ENCODE measurements at regions not wholly inside any gene's neighbourhood (a gene's known extent, or its start where the extent isn't known, plus 50 kb on each side); places are given as distances from the start of the nearest gene placed in this dataset.

DNA sequence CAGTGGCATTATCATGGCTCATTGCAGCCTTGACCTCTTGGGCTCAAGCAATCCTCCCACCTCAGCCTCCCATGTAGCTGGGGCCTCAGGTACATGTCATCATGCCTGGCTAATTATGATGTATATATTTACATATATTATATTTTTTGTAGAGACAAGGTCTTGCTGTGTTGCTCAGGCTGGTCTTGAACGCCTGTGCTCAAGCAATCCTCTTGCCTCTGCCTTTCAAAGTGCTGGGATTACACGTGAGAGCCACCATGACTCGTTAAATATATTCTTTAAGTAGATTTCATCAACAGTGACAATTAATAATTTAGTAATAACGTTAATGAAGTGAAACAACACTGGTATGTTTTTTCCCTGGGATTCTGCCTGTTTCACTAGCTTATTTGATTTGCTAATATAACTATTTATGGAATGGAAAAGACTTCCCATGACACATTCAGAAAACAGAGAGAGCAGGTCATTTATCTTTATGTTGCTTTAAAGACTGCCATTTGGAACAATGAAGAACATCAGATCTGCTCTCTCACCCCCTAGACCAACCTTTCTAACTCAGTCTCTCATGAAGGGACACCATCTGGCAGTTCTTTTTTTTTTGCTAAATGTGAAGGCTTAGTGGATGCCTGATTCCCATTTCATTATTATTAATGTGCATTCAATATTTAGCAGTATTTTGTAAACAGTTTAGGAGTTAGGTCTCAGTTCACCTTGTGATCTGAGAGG lies 295.6 kb downstream of the KIF4B start:
- Mint-ChIP-seq H3K36me3 (ENCODE audit: low read depth) (no peaks in the 10 kb centered on the region), H3K4me3 (no peak overlapping the region), H3K27me3 (no peaks in the 10 kb centered on the region), H3K4me1 (no peaks in the 10 kb centered on the region), H3K27ac (no peak overlapping the region), H3K9me3 (no peaks in the 10 kb centered on the region)
- no peak for ATAC-seq (replicated peaks)

- H3K4me1 Mint-ChIP-seq, result no peaks in the 10 kb centered on the region
- no peak for ATAC-seq (replicated peaks)
- no peak overlapping the region for H3K27ac Mint-ChIP-seq
- H3K36me3 Mint-ChIP-seq (ENCODE audit: low read depth), result no peaks in the 10 kb centered on the region
- H3K9me3 Mint-ChIP-seq, result no peaks in the 10 kb centered on the region
- no peaks in the 10 kb centered on the region for H3K27me3 Mint-ChIP-seq
- no peak overlapping the region for H3K4me3 Mint-ChIP-seq
These were observed 298.2 kb downstream of the KIF4B start for GRCh38 chr5:155311721-155312120.

DNA sequence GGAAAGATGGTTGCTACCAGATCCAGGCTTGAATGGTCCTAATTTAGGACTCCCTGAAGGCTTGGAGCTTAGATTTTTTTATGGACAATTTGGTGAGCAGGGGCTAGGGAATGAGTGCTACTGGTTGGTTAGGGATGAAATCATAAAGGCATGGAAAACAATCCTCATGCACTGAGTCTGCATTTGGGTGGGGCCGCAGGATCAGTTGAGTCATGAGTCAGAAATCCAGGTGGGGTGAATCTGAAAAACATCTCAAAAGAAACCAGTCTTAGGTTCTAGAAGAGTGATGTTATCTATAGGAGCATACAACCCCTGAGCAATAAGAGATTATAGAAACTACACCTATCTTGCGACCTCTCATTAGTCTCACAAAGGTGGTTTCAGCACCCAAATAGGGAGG lies 300.0 kb downstream of the KIF4B start:
- no peak for ATAC-seq (replicated peaks)
- no peaks in the 10 kb centered on the region for H3K36me3 Mint-ChIP-seq (ENCODE audit: low read depth)

DNA sequence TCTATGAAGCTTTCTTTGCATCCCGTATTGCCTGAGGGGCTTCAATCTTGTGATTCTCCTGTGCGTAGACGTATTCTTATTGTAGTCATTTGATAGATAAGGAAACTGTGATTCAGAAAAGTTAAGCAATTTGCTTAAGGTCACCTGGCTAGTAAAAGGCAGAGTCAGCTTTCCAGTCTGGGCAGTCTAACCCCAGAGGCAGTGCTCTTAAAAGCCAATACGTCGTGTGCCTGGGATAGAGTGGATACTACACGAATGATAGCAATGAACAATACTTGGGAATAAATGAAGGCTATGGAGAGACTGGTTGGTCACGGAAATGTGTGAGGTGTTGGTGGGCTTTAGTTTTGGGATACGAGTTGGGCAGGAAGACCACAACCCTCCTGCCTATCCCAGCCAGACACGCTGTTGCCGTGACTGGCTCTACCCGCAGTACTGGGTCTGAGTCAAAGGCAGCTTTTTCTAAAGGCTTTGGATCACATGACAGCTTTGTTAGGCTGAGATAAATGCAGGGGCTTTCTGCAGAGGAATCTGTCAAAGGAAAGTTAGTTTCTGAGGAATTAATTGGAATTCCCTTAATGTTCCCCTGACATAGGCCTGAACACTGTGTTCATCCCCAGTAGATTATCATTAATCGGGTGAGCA lies 302.6 kb downstream of the KIF4B start:
- Mint-ChIP-seq H3K9me3 (no peaks in the 10 kb centered on the region), H3K36me3 (ENCODE audit: low read depth) (no peaks in the 10 kb centered on the region), H3K4me1 (no peaks in the 10 kb centered on the region), H3K4me3 (no peak overlapping the region), H3K27ac (no peak overlapping the region), H3K27me3 (no peaks in the 10 kb centered on the region)
- no peak for ATAC-seq (replicated peaks)

More for the DNA sequence above, 300.0 kb downstream of the KIF4B start:
- H3K27me3 Mint-ChIP-seq, result no peaks in the 10 kb centered on the region
- H3K27ac Mint-ChIP-seq, result no peak overlapping the region
- no peak overlapping the region for H3K4me3 Mint-ChIP-seq
- H3K9me3 Mint-ChIP-seq, result no peaks in the 10 kb centered on the region
- H3K4me1 Mint-ChIP-seq, result no peaks in the 10 kb centered on the region

DNA sequence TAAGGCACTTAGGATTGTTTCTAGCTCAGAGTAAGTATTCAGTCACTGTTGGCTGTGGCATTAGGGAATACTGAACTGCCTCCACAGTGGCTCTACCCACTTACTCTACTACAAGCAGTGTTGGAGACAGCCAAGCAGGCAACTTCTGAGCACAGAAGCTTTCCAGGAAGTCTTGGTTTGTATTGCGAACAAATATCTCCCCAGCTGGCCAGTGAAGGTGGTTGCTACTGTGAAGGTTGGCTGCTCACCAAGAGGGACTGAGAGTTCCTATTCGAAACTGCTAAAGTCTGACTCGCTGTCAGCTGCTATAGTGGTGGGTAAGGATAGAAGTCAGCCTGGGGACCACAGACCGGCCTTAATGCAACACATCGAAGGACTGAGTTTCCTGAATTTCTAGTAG lies 319.1 kb downstream of the KIF4B start:
- peaks cover 4% of the 10 kb centered on the region for H3K27me3 Mint-ChIP-seq
- ATAC-seq (replicated peaks), result no peak
- no peak overlapping the region for H3K27ac Mint-ChIP-seq

DNA sequence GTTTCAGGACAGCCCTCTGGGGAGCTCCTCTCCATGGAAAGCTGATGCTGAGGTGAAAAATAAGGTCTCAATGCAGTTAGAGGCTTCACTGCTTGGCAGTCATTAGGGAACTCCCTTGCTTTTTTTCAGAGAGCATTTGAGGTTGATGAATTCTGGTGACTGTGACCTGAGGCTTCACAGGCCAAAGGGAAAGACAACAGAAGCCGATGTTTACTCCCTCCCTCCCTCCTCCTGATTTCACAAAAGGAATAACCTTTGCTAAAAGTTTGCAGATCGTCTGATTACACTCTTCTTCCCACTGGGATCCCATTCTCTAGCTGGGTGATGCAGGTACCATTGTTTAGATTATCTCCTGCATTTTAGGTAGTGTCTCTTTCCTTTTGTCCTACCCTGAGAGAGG lies 329.4 kb downstream of the KIF4B start:
- Mint-ChIP-seq H3K4me3 (no peak overlapping the region), H3K36me3 (ENCODE audit: low read depth) (no peaks in the 10 kb centered on the region), H3K4me1 (no peaks in the 10 kb centered on the region), H3K27me3 (peaks cover 3% of the 10 kb centered on the region), H3K27ac (no peak overlapping the region), H3K9me3 (no peaks in the 10 kb centered on the region)
- no peak for ATAC-seq (replicated peaks)

More for the DNA sequence above, 319.1 kb downstream of the KIF4B start:
- Mint-ChIP-seq H3K36me3 (ENCODE audit: low read depth) (no peaks in the 10 kb centered on the region), H3K9me3 (peaks cover 3% of the 10 kb centered on the region), H3K4me1 (no peaks in the 10 kb centered on the region), H3K4me3 (no peak overlapping the region)

GRCh38 chr5:155343468-155343867 lies 329.9 kb downstream of the KIF4B start:
- Mint-ChIP-seq H3K4me1 (no peaks in the 10 kb centered on the region), H3K27ac (no peak overlapping the region), H3K27me3 (peaks cover 3% of the 10 kb centered on the region), H3K36me3 (ENCODE audit: low read depth) (no peaks in the 10 kb centered on the region), H3K9me3 (peaks cover 3% of the 10 kb centered on the region), H3K4me3 (no peak overlapping the region)
- no peak for ATAC-seq (replicated peaks)

- Mint-ChIP-seq H3K27me3 (peaks cover 3% of the 10 kb centered on the region), H3K27ac (no peak overlapping the region), H3K9me3 (peaks cover 20% of the 10 kb centered on the region), H3K4me3 (no peak overlapping the region), H3K4me1 (no peaks in the 10 kb centered on the region), H3K36me3 (ENCODE audit: low read depth) (no peaks in the 10 kb centered on the region)
- no peak for ATAC-seq (replicated peaks)
These were observed 339.7 kb downstream of the KIF4B start for GRCh38 chr5:155353231-155353630.

DNA sequence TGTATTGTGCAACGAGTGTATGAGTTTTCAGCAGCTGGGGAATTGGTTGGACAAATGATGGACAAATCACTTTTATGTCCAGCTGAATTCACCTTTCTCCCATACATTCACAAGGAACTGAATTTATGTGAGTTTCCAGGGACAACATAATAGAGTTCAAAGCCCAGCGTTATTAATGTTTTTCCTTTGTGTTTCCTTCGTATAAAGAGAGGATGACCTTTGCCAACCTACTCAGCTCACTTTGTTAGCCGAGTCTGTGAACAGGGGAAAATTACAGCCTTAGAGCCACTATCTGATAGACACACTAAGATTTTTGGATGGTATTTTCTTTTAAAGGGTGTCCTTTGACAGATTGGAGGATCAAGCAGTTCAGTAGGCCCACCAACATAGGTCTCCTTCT lies 352.5 kb downstream of the KIF4B start:
- ATAC-seq (replicated peaks), result no peak
- no peaks in the 10 kb centered on the region for H3K4me1 Mint-ChIP-seq
- no peaks in the 10 kb centered on the region for H3K27me3 Mint-ChIP-seq
- H3K4me3 Mint-ChIP-seq, result no peak overlapping the region
- H3K27ac Mint-ChIP-seq, result no peak overlapping the region
- H3K9me3 Mint-ChIP-seq, result peaks cover 4% of the 10 kb centered on the region
- H3K36me3 Mint-ChIP-seq (ENCODE audit: low read depth), result no peaks in the 10 kb centered on the region

GRCh38 chr5:155367841-155368240 lies 354.3 kb downstream of the KIF4B start:
- Mint-ChIP-seq H3K27me3 (no peaks in the 10 kb centered on the region), H3K9me3 (peaks cover 4% of the 10 kb centered on the region), H3K4me1 (no peaks in the 10 kb centered on the region), H3K4me3 (no peak overlapping the region), H3K36me3 (ENCODE audit: low read depth) (no peaks in the 10 kb centered on the region), H3K27ac (no peak overlapping the region)
- ATAC-seq (replicated peaks), result no peak

DNA sequence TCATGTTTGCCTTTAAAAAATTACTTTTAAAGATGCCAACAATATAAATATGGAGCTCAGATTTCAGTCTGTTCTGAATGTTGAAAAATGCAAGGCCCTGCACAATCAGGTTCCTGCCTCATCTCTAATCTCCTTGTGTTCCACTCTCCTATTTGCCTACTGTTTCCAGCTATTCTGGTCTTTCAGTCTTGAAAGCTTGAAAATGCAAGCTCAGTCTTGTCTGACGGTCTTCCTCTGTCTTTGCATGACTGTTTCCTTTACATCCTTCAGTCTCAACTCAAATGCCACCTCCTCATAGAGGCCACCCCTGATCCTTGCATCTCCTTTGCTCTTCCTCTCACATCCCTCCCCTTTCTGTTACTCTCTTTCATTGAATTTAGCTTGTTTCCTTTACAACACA lies 354.9 kb downstream of the KIF4B start:
- no peaks in the 10 kb centered on the region for H3K36me3 Mint-ChIP-seq (ENCODE audit: low read depth)
- peaks cover 4% of the 10 kb centered on the region for H3K9me3 Mint-ChIP-seq
- no peak overlapping the region for H3K27ac Mint-ChIP-seq
- H3K4me3 Mint-ChIP-seq, result no peak overlapping the region
- ATAC-seq (replicated peaks), result no peak
- H3K27me3 Mint-ChIP-seq, result no peaks in the 10 kb centered on the region
- H3K4me1 Mint-ChIP-seq, result no peaks in the 10 kb centered on the region

DNA sequence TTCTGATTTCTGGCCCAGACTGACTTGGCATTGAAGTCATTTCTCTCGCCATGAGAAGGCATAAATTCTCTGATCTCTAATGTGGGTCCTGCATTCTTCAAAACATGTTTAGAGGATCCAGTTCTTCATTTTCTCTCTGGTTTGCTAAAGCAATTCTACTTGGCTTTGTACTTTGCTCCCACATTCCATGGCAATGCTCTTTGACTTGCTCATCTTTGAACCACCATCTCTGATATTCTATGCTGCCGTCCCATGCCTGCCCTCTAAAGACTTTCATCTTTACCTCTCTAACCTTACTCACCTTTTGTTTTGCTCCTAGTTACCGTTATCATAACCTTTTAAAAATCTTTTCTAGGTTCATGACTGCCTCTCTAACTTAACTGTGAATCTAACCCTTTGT lies 366.9 kb downstream of the KIF4B start:
- Mint-ChIP-seq H3K9me3 (no peaks in the 10 kb centered on the region), H3K27me3 (no peaks in the 10 kb centered on the region), H3K27ac (no peak overlapping the region), H3K4me1 (no peaks in the 10 kb centered on the region), H3K36me3 (ENCODE audit: low read depth) (no peaks in the 10 kb centered on the region), H3K4me3 (no peak overlapping the region)
- ATAC-seq (replicated peaks), result no peak

DNA sequence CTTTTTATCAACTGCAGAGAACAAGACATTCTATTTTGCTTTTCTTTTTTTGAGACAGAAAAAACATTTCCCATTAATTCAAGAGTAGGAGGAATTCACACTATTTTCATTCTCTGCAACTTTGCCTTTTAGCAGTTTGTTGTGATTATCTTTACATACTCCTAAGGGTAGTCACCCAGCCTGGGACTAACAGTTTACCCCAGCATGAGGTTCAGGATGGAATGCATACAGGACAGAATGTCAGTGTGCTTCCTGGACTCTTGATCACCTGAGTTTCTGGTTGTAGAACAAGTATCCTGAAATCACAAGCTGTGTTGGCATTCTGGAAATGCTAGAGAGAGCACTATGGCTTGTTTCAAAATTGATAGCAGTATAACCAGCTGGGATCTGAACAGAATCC lies 368.1 kb downstream of the KIF4B start:
- ATAC-seq (replicated peaks), result no peak
- H3K27ac Mint-ChIP-seq, result no peak overlapping the region
- peaks cover 4% of the 10 kb centered on the region for H3K9me3 Mint-ChIP-seq
- no peaks in the 10 kb centered on the region for H3K4me1 Mint-ChIP-seq
- no peak overlapping the region for H3K4me3 Mint-ChIP-seq
- no peaks in the 10 kb centered on the region for H3K27me3 Mint-ChIP-seq
- no peaks in the 10 kb centered on the region for H3K36me3 Mint-ChIP-seq (ENCODE audit: low read depth)

DNA sequence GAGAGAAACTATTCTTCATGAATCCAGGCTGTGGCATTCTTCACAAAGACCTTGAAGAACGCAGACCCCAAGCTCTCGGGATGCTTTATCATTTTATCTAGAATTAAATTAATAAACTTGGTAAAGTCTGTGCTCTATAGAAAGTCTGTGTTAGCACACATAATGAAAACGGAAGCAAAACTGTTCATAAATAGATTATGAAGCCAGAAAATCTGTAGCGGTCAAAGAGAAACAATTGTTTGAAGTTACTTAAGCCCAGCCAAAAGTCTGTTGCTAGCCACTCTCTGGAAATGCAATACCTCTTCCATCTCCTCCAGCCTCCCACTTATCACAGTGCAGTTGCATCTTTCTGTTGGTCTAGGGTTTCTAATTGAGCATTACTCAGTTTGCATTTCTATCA lies 375.9 kb downstream of the KIF4B start:
- Mint-ChIP-seq H3K9me3 (peaks cover 4% of the 10 kb centered on the region), H3K36me3 (ENCODE audit: low read depth) (no peaks in the 10 kb centered on the region), H3K27me3 (no peaks in the 10 kb centered on the region), H3K27ac (no peak overlapping the region), H3K4me1 (no peaks in the 10 kb centered on the region), H3K4me3 (no peak overlapping the region)
- ATAC-seq (replicated peaks), result no peak

DNA sequence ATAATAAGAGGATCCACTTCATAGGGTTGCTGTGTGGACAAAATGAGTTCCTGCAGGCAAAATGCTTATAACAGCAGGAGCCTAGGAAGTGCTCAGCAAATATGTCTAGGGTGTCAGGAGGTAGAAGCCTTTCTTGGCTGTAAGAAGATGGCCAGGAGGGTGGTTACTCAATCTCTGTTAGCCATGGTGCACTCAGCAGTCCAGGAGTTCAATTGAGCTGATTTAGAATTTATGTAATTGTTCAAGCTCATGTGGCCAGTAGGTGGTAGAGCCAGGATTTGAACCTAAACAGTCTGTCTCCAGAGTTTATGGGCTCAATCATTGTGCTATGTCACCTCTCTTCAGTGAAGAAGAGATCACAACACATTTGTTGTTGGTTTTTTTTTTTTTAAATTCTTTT lies 381.2 kb downstream of the KIF4B start:
- H3K4me3 Mint-ChIP-seq, result no peak overlapping the region
- no peaks in the 10 kb centered on the region for H3K9me3 Mint-ChIP-seq
- no peaks in the 10 kb centered on the region for H3K4me1 Mint-ChIP-seq
- no peaks in the 10 kb centered on the region for H3K36me3 Mint-ChIP-seq (ENCODE audit: low read depth)
- no peaks in the 10 kb centered on the region for H3K27me3 Mint-ChIP-seq
- H3K27ac Mint-ChIP-seq, result no peak overlapping the region
- no peak for ATAC-seq (replicated peaks)

Data from activated T-helper 17 cell treated with anti-CD3 and anti-CD28 coated beads, Interleukin-2, amount 50 U/mL, for 72 hours (primary cell).